Stimulated activated CD4-positive, alpha-beta T cell treated with anti-CD3 and anti-CD28 coated beads, Interleukin-2, amount 100 ng/mL, for 24 hours (primary cell): ENCODE measurements at regions not wholly inside any gene's neighbourhood (a gene's known extent, or its start where the extent isn't known, plus 50 kb on each side); places are given as distances from the start of the nearest gene placed in this dataset.

Experiments used
- DNase-seq, 2 donors: peaks; one replicate each; pipeline ENCODE4 v3.0.0-alpha.2; 2020

DNA sequence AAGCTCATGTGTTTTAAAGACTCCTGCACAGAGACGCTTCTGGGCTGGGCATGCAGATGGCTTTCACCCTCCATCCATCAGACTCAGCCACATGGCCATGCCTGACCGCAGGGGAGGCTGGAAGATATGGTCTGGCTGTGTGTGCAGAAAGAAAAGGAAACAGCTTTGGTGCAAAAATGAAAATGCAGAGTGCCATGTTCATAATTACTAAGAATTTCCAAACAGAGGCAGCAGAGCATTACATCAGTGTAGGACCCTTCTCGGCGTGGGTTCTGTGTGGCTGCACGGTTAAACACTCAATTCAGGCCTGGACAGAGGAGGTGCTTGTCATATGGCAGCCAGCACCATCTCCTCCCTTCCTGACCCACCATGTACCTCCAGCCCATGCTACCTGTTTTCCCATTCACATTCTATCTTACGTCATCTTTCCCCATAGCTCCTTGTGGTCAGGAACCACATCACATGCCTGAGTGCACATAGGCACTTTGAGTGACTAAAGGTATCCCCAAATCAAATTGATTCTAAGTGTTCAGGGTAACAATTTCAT is 200.3 kb upstream of the ID2 start:
- peak; percentile 37 to 52 for DNase-seq

DNA sequence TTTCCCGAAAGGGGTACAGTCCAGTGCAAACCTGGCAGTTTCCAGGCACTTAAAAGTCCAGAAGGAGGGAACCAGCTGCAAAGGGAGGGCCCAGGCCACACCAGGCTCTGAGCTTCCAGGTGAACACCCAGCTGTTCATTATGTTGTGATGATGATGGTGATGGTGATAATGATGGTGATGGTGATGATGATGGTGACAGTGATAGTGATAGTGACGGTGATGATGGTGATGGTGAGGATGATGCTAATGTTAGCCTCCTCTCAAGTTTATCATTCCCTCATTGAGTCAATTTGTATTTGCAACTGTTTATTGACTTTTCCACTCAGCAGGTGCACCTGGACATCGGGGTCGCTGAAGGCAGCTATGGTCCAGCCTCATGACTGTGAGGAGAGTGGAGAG is 199.4 kb upstream of the ID2 start:
- no peak for DNase-seq

DNA sequence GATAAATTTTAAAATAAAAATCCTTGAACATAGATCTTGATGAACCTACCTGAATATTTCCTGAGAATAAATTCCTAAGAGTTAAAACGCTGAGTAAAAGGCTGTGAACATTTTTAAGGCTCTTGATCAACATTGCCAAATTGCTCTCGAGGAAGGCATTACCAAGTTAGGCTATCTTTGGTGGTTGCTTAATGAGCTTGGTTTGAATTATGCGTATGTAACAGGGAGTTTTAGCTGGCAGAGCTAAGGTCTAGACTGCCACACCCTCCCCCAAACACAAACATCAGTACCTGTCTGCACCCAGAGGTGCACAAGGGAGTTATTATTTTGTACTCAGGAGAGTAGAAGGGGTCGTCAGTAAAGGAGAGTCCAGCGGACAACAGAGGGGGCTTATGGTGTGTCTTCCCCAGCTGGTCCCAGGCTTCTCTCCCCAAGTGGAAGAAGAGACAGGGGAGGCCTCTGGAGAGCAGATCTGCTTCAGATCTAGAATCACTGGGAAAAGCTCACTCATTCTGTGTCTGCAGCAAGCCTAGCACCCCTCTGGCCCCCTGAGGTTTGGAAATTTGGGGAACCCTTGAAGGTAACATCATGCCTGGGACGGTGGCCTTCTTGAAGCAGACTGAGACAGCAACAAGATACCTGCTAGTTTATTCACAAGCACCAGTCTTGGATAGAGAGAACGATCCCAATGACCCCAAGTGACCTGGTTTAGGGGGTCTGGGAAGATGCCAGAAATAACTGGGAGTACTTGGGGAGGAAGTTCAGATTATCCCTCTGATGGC is 197.2 kb upstream of the ID2 start:
- no peak for DNase-seq

DNA sequence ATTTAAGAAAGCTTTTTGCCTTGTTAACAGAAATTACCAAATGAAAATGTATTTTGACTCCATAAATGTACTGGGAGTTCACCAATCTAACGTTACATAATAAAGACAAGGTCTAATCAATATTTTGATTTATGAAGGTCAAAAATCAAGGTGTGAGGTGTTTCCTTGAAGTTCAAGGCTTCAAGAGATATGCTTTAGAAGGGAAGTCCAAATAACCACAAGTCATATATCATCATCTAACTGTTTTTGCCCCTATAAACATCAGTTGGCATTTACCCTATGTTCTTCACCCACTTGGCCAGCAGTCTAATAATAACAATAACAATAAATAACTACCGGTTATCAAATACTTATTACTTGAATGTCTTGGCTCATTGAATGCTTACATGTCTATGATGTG is 196.1 kb upstream of the ID2 start:
- no peak for DNase-seq

DNA sequence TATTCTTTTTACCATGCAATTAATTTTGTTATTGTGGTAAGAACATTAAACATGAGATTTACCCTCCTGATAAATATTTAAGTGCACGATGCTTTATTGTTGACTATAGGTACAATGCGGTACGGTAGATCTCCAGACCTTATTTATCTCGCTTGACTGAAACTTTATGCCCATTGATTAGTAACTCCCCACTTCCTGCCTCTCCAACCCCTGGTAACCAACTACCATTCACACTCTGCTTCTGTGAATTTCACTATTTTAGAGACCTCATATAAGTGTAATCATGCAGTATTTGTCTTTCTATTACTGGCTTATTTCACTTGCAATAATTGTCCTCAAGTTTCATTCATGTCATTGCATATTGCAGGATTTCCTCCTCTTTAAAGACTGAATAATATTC is 195.7 kb upstream of the ID2 start:
- DNase-seq = no peak

DNA sequence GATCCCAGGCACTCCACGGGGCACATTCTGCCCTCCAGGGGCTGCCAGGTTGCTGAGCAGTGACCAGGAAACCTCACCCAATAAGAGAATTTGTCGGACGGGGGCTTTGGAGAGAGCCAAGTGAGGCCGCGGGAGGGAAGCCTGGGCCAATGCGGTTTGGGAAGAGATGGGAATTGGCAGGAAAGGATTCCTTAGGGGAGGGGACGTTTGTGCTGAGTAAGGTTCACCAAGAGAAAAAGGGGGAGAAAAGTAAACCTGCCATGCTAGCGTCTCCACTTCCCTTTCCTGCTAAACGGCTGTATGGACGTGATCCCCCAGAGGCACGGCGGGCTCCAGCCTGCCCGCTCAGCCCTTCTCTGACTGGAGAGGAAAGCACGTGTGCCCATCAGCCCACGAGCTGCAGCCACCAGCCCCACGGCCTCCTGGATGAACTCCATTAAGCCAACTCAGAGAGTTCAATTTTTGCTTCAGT is 194.4 kb upstream of the ID2 start:
- no peak for DNase-seq

DNA sequence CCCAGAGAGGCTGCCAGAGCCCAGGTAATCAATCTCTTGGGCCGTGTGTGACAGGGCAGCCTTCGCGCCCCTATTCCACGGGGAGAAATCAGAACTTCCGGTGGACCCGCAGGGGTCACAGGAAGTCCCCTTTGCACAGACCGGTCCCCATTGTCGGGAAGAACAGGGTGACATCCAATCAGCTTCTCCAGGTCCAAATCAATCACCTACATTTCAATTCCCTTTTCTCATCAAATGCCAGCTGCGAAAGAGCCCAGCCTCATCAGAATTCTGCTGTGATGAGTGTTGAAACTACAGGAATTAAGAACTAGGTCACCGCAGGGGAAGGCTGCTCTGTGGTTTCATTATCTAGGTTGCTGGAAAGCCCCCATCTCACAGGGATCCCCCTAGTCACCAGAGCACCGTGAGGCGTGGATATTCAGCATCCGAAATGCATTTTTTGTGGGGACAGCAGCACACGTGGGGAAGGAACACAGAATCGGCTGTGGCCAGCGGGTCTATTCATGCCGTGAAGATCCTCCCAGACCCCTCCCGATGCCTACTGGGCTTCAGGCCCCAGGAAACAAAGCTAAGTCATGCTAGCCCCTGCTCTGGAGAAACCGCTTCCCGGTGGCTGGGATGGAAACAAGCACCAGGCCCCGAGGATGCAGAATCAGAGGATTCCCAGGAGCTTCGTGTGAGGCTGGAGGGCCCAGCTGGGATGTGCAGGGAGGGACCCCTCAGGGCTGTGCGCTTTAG is 193.7 kb upstream of the ID2 start:
- peak; percentile 59 to 73 for DNase-seq

DNA sequence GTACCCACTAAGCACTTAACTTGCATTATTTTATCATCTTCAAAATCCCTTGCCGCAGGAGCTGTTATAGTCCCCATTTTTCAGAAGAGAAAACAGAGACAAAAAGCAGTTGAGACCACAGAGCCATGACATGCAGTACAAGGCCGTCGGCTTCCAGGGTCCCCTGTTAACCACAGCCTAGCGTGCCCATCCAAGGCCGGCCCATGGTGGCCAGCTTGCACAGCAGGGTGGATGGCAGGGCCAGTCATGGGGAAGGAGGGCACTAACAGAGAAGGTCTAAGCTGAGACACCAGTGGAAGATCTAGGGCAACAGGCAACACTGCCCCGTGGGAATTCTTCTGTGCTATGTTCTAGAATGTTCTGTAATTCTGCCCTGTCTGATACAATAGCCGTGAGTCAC is 192.6 kb upstream of the ID2 start:
- no peak for DNase-seq

DNA sequence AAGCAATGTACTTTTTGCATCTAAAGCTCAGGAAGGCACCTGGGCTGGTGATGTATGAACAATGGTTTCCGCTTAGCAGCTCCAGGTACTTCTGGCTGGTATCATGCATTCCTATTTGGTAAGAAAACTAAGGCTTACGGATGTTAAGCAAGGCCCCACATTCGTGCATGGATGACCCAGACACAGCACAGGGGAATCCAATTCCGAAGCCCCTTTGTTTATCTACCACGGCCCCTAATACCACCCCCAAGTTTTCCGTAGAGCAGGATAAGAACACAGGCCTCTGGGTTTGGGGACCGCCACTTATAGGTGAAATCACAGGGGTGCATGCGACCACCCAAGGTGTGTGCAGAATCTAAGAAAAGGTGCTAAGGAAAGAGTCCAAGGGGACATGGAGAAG is 192.1 kb upstream of the ID2 start:
- no peak for DNase-seq

DNA sequence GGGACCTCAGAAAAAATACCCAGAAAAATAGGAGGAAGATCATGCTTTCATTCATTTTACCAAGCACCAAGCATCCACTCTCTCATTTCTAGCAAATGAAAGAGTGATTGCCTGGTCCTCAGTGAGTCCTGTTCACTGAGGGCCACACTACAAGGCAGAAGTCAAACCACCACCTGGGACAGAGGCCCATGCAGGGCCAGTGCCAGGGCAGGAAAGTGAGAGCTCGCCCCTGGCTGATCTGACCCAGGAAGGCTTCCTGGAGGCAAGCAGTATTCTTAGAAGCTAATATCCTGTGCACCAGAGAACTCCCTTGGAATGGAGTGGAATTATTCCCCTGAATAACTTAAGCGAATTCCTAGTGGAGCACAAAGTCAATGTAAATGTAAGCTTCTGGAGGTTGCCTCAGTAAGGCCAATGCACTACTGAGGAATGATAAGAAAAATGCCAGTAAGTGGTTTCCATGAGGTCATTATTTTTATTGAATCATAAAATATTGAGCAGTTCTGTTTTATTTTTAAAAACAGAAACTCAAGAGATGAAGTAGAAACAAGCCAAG is 191.6 kb upstream of the ID2 start:
- no peak for DNase-seq

DNA sequence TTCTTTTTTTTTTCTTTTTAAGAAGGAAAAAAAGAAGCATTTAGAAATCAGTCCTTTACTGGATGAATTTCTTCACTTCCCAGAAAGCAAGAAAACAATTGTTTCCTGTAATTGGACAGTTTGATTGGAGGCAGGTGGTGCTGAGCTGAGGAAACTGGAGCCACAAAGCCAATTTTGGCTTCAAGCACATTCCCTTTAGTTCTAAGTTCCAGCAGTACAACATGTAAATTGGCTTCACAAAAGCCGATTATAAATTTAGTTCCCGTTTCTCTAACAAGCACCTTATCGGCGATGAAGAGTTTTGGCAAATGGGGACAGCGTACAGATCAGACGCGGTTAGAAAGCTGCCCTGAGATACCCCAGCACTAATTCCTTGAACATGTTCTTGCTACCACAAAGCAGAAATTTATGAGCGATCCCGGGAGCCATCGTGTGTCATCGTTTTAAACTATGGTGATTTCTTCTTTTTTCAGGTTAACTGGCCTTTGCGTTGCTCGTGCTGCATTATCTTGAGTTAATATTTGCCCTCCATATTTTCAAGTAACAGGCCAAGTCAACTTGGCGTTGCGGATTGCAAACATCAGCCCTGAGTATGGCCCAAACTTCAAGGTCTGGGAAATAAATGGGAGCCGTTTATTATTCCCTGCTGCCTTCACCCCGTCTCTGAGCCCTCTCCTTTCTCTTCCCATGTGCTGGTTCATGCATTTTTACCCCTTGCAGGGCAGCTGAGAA is 190.4 kb upstream of the ID2 start:
- DNase-seq = no peak

DNA sequence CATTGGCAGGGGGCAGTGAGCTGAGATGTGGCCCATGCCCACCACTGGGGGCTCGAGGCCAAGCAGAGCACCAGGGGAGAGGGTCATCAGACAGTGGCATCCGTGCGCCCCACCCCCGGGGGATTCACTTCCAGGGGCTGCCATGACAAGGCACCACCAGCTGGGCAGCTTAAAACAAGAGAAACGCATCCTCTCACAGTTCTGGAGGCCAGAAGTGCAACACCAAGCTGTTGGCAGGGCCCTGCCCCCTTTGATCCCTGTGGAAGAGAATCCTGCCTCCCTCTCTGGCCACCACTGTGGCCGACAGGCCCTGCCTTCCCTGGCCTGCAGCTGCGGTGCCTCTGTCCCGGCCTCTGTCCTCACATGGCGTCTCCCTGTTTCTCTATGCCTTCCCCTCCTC is 187.7 kb upstream of the ID2 start:
- DNase-seq = no peak

DNA sequence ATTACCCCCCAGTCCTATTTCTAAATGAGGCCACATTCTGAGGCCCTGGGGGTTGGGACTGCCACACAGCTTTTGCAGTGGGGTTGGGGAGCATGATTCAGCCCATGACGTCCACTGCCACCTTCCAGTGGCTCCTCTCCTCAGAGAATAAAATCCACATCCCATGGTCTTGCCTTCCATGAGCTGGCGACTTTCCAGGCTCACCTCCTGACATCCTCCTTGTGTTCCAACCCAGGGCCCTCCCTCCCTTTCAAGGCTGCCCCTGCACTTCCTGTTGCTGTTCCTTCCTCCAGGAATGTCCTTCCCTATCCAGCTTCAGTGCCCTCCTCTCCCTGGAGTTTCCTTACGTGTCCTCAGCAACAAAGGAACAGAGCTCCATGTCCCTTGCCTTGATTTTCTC is 187.3 kb upstream of the ID2 start:
- no peak for DNase-seq

DNA sequence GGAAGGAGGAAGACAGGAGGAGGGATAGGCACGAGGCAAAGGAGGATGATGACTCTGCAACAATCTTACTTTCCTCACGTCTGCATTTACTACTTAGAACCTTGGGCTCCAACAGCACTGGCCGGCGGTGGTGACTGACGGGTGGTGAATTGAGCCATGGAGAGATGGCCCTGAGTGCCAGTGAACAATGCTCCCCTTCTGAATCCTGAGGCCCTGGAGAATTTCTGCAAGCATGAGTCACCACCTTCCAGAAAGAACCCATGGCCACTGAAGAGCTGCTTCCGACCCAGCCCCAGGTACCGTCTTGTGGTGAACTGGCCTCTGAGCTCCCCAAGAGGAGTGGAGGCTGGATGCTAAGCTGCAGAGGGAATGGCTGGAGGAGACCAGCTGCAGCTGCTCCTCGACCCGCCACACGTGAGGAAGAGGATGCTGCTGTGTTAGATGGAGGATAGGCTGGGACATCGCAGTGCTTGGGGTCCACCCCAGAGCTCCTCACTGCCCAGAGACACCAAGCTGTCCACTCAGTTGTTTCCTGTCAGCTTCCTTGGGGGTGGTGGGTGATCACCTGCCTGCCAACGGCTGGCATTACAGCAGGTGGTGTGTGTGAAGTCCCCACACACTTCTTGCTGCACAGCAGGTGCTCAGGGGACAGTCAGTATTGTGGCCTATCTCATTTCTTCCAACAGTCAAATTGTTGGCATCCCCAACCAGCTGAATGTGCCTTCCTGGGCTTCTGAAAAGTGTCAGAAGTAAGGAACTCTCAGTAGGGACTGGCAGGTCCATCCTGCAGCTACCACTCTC is 186.5 kb upstream of the ID2 start:
- no peak for DNase-seq

DNA sequence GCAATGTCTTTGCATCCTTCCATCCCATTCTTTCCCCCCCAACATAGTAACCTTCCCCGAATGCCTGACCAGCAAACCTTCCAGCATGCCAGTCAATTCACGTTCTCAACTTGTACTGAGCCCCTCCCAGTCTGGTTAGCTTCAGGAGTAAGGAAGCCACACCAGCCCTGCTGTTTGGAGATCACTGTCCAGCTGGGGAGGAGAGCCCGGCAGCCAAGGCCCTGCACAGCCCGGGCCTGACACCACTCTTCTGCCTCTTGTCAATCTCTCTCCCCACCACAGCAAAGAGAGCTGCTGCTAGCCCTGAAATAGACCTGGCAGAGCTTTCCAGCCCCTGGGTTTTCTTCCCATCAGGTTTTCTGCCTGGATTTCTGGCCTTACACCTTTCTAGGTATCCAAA is 185.8 kb upstream of the ID2 start:
- DNase-seq = no peak

DNA sequence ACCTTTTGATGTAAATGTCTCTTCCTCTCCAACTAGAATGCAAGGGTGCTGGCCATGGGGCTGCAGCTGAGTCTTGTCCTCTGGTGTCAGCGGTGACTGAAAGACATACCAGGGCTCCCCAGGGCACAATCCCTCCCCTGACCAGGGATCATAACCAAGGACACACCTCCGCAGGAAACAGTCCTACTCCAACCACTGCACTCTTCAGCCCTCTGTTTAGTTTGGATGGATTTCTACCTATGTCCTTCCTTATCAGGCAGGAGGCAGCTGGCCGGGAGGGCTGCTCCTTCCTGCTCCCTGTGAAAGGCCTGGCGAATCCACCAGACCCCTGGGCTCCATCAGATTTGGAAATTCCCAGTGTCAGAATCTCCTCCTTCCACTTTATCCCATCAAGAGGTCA is 185.2 kb upstream of the ID2 start:
- no peak for DNase-seq

DNA sequence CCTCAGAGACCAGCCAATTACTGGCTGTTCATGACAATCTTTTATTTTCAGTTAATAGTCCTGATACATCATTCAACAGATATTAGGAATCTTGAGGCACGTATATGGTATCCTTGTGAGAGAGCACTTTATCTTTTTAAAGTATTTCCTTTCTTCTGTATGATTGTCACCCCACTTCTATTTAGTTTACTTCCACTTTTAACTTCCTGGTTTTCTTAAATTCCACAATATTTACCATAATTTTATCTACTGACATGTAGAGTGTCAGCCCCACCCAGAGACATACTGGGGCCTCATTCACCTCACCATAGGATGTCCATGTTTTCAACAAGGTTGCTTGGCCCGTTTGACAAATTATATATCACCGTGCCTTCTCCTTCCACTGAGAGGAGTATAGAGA is 182.9 kb upstream of the ID2 start:
- DNase-seq = no peak

DNA sequence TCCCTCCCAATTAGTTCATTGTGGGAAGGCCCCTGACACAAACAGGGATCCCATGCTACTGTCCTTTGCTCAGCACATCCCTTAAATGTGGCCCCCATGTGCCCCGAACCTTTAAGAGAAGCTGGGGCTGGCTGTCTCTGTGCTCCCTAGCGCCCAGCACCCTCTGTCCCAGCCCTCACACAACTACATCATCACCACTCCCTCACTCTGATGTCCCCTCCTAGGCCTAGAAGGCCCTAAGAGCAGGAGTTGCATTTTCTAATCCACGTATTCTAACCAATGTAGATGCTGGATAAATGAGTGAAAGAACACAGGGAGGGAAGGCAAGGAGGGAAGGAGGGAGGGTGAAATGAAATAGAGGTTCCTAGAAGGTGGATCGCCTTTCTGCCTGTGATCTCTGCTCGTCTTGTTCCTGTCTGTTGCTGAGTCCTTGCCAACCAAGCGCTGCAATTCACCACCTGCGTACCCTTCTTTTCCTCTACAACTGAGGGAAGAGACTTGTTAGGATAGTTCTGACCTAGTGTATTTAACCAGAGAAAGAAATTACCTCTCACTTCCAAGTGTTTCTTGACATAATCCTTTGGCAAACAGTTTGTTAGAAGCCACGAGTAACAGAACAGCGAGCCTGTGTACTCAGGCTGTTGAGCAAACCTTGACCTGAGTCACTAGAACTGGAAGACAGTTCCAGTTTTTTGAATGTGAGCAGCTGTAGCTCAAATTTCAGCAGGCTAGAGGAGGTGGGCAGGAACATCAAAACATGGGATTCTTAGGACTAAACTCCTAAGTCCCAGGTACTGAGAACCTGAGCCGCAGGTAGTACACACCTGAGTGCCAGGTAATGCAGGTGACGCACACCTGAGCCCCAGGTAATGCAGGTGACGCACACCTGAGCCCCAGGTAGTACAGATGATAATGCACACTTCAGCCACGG is 181.5 kb upstream of the ID2 start:
- DNase-seq = no peak

DNA sequence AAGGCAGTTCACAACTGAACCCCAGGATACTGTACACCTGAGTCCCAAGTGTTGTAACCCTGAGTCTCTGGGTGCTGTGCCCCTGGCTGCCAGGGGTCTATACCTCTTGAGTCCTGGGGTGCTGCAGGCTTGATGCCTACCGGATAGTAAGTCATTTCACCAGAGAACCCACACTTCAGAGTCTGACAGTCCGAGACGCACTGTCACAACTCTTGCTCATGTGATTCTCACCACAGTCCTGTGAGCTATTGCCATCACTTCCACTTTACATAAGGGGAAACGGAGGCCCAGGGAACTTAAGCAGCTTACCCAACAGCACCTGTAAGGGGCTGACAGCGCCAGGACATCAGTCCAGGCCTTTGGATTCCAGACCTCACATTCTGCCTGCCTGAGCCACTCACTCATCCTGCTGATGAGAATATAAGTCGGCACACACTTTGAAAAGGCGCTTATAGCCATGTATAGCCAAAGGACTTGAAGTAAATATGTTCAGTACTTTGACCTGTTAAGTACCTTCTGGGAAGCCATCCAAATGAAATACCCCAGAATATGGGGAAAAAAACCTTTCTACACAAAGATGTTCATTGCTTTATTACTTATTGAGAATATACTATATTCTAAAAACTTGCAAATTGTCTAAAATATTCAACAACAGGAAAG is 180.7 kb upstream of the ID2 start:
- DNase-seq = no peak

DNA sequence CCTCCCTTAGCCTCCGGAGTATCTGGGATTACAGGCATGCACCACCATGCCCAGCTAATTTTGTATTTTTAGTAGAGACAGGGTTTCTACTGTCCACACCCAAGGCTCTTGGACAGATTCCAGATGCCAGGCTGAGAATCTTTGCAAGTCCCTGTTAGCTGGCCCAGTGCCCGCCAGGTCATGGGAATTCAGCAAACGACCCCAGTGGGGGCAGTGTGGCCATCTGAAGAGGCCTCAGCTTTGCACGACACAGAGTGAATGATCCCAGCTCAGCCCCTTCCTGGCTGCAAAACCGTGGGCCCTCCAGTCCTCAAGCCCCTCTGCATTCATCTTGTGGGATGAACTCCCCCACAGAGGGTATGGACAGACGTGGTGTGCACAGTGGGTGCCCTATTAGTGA is 179.5 kb upstream of the ID2 start:
- no peak for DNase-seq
